GM23248 (cell line): ENCODE measurements at regions not wholly inside any gene's neighbourhood (a gene's known extent, or its start where the extent isn't known, plus 50 kb on each side); places are given as distances from the start of the nearest gene placed in this dataset.

ENCODE experiments used
- DNase-seq: peaks from one replicate; pipeline ENCODE4 v3.0.0-alpha.2; 2015
- H2AFZ ChIP-seq: fragments of 200-600 bp; sonication (generic); 2 replicates; pipeline ENCODE4 v1.6.1; 2016; ENCODE audit warnings: antibody characterized with exemption
- H3F3A ChIP-seq: fragments of 200-600 bp; sonication (generic); 2 replicates; pipeline ENCODE4 v1.6.1; 2016; ENCODE audit warnings: mild to moderate bottlenecking, antibody characterized with exemption, mixed run types; ENCODE audit not compliant: insufficient read depth
- H3K27ac ChIP-seq: fragments of 200-600 bp; sonication (generic); 2 replicates; pipeline ENCODE4 v1.5.1; 2016; ENCODE audit warnings: mild to moderate bottlenecking
- H3K27me3 ChIP-seq: fragments of 200-600 bp; sonication (generic); replicated peaks from 2 replicates; pipeline ENCODE4 v1.6.1; 2016; ENCODE audit warnings: mild to moderate bottlenecking; ENCODE audit not compliant: insufficient read depth
- H3K36me3 ChIP-seq: fragments of 200-600 bp; sonication (generic); 2 replicates; pipeline ENCODE4 v1.6.1; 2016; ENCODE audit warnings: low read depth, mild to moderate bottlenecking
- H3K4me1 ChIP-seq: fragments of 200-600 bp; sonication (generic); 2 replicates; pipeline ENCODE4 v1.6.1; 2016; ENCODE audit warnings: mild to moderate bottlenecking; ENCODE audit not compliant: insufficient read depth
- H3K4me2 ChIP-seq: fragments of 200-600 bp; sonication (generic); one replicate; pipeline ENCODE4 v1.6.1; 2016; ENCODE audit warnings: mild to moderate bottlenecking; ENCODE audit not compliant: unreplicated experiment
- H3K4me3 ChIP-seq: fragments of 200-600 bp; sonication (generic); 2 replicates; pipeline ENCODE4 v1.5.1; 2016; ENCODE audit warnings: mild to moderate bottlenecking
- H3K79me2 ChIP-seq: fragments of 200-600 bp; sonication (generic); 2 replicates; pipeline ENCODE4 v1.6.1; 2016; ENCODE audit warnings: mild to moderate bottlenecking; ENCODE audit not compliant: insufficient read depth
- H3K9ac ChIP-seq: fragments of 200-600 bp; sonication (generic); 2 replicates; pipeline ENCODE4 v1.6.1; 2016; ENCODE audit warnings: mild to moderate bottlenecking
- H3K9me2 ChIP-seq: fragments of 200-600 bp; sonication (generic); 2 replicates; pipeline ENCODE4 v1.6.1; 2016; ENCODE audit warnings: mixed run types, mild to moderate bottlenecking, moderate library complexity; ENCODE audit not compliant: insufficient read depth
- H3K9me3 ChIP-seq: fragments of 200-600 bp; sonication (generic); one replicate; pipeline ENCODE4 v1.6.1; 2017; ENCODE audit warnings: low read depth
- H4K20me1 ChIP-seq: fragments of 200-600 bp; sonication (generic); 2 replicates; pipeline ENCODE4 v1.6.0; 2016; ENCODE audit not compliant: insufficient read depth
- EZH2 ChIP-seq: fragments of 200-600 bp; sonication (generic); IDR thresholded peaks from 2 replicates; pipeline ENCODE4 v1.6.1; 2018; ENCODE audit warnings: antibody characterized with exemption, mild to moderate bottlenecking; ENCODE audit not compliant: insufficient read depth, poor library complexity, severe bottlenecking
- EZH2phosphoT487 ChIP-seq: fragments of 200-600 bp; sonication (generic); IDR thresholded peaks from 2 replicates; pipeline ENCODE4 v1.6.1; 2018; ENCODE audit warnings: antibody characterized with exemption, moderate library complexity, mild to moderate bottlenecking, low read depth; ENCODE audit not compliant: insufficient read depth
- WGBS, 2 experiments: methylation state at CpG; one replicate each; pipeline ENCODE4 v1.1.6; 2015 to 2017; ENCODE audit warnings: low lambda C conversion rate in 2 of 2, low coverage in 1 of 2; ENCODE audit errors: missing lambda C conversion rate in 2 of 2; 5-methylcytosine and 5-hydroxymethylcytosine counted together
- in situ Hi-C: fragments of 300-500 bp; cut with MboI; formaldehyde crosslinking; loops from 2 replicates; pipeline ENCODE4 v1.15.0; 2020

DNA sequence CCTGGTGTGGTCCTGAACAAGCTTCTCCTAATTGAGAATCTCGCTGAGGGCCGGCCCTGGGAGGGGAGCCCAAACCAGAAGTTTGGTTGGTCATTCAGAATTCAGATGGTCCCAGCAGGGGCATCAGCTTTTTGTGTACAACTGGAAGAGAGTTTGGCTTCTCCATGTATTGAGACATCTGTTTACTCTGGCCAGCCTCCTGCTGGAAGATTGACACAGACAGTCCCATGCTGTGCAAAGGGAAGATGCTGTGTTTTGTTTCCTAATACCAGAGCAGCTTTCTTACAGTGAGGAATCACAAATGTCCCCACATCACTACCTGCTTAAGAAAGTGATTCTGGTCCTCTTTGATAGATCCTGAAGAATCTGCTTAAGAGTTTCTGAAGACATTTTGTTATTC, 97.8 kb downstream of the PLEKHG1 start:
- H3K36me3 ChIP-seq: no peaks in the 10 kb centered on the region
- no peak for DNase-seq
- WGBS, 2 experiments: 0 to 12% methylated on average over 2 of the region's 2 CpGs
- H3K4me1 ChIP-seq: no peaks in the 10 kb centered on the region
- H4K20me1 ChIP-seq: no peaks in the 10 kb centered on the region
- H3K9ac ChIP-seq: no peak overlapping the region
- no peak overlapping the region for H3K27ac ChIP-seq
- H3K9me3 ChIP-seq: no peaks in the 10 kb centered on the region
- no peaks in the 10 kb centered on the region for H3K27me3 ChIP-seq
- H3F3A ChIP-seq: no peaks in the 10 kb centered on the region
- no peaks in the 10 kb centered on the region for H3K9me2 ChIP-seq
- no peak overlapping the region for H3K4me3 ChIP-seq
- no peak overlapping the region for H2AFZ ChIP-seq
- H3K4me2 ChIP-seq: no peak overlapping the region
- in situ Hi-C loops: no loop called here
- TF ChIP-seq EZH2phosphoT487 (no peak), EZH2 (no peak)
- no peaks in the 10 kb centered on the region for H3K79me2 ChIP-seq

DNA sequence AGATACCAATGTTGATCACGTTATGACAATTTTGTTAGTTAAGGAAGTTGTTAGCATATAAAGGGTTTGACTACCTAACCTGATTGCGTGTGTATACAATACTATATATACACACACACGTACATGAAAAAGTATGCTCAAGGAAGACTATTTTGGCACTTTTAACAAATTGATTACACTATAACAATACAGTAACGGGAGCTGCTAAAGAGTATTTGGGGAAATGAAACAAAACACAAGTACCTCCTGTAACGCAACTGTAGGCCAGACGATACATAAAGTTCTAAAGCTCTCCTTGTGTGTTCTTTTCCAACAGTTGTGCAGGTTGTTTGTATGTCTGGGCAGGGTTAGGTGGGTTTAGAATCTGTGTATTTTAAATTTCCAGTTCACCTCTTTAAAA, 98.7 kb downstream of the PLEKHG1 start:
- Histone ChIP-seq H3F3A (no peaks in the 10 kb centered on the region), H3K4me1 (no peaks in the 10 kb centered on the region), H3K9me2 (no peaks in the 10 kb centered on the region), H3K4me2 (no peak overlapping the region), H3K27ac (no peak overlapping the region), H2AFZ (no peak overlapping the region), H3K36me3 (no peaks in the 10 kb centered on the region), H3K9me3 (no peaks in the 10 kb centered on the region), H3K9ac (no peak overlapping the region), H3K27me3 (no peaks in the 10 kb centered on the region), H3K4me3 (no peak overlapping the region), H3K79me2 (no peaks in the 10 kb centered on the region), H4K20me1 (no peaks in the 10 kb centered on the region)
- TF ChIP-seq EZH2phosphoT487 (no peak), EZH2 (no peak)
- DNase-seq: no peak
- in situ Hi-C loops: no loop called here
- 85 to 87% methylated on average over 6 of the region's 6 CpGs for WGBS, 2 experiments

GRCh38 chr6:150702675-150703074, 103.0 kb downstream of the PLEKHG1 start:
- Histone ChIP-seq H3K4me3 (no peak overlapping the region), H4K20me1 (no peaks in the 10 kb centered on the region), H2AFZ (no peak overlapping the region), H3K36me3 (no peaks in the 10 kb centered on the region), H3K27ac (no peak overlapping the region), H3K9ac (no peak overlapping the region), H3K79me2 (no peaks in the 10 kb centered on the region), H3K9me2 (no peaks in the 10 kb centered on the region), H3K27me3 (no peaks in the 10 kb centered on the region; the same call in 1 of the 2 replicates), H3F3A (no peaks in the 10 kb centered on the region), H3K4me1 (no peaks in the 10 kb centered on the region), H3K4me2 (no peak overlapping the region), H3K9me3 (no peaks in the 10 kb centered on the region)
- TF ChIP-seq EZH2 (no peak), EZH2phosphoT487 (no peak)
- in situ Hi-C loops: no loop called here
- WGBS, 2 experiments: 58 to 64% methylated on average over 6 of the region's 6 CpGs
- no peak for DNase-seq

DNA sequence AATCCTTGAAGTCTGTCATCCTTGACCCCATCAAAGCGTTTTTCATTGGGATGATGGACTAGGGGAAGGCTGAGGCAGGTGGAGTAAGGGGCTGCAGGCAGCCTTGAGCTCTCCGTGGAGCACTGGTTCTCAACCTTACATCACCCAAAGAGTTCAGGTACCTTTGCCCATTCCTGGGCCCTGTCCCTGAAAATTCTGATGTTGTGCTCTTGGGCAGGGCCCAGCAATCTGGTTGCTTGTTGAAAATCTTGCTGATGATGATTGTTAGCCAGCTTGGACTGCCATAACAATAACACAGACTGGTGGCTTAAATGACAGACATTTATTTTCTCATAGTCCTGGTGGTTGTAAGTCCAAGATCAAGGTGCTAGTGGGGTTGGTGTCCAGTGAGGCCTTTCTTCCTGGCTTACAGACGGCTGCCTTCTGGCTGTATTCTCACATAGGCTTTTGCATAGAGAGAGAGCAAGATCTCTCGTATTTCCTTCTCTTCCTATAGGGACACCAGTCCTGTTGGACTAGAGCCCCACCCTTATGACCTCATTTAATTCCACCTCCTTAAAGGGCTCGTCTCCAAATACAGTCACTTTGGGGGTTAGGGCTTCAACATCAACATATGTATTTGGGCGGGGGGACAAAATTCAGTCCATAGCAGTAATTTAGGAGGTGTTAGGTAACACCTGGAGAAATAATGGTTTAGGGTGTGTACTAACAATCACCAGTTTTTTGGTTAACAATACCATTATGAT, 104.9 kb downstream of the PLEKHG1 start:
- H3K9ac ChIP-seq: no peak overlapping the region
- no peaks in the 10 kb centered on the region; the same call in 1 of the 2 replicates for H3K27me3 ChIP-seq
- in situ Hi-C loops: no loop called here
- H3K27ac ChIP-seq: no peak overlapping the region
- 61 to 65% methylated on average over 6 of the region's 6 CpGs for WGBS, 2 experiments
- H3K36me3 ChIP-seq: no peaks in the 10 kb centered on the region
- TF ChIP-seq EZH2phosphoT487 (no peak), EZH2 (no peak)
- no peaks in the 10 kb centered on the region for H4K20me1 ChIP-seq
- no peaks in the 10 kb centered on the region for H3K4me1 ChIP-seq
- no peak overlapping the region for H2AFZ ChIP-seq
- H3K9me2 ChIP-seq: no peaks in the 10 kb centered on the region
- H3K4me2 ChIP-seq: no peak overlapping the region
- no peak overlapping the region for H3K4me3 ChIP-seq
- H3K79me2 ChIP-seq: no peaks in the 10 kb centered on the region
- H3K9me3 ChIP-seq: no peaks in the 10 kb centered on the region
- DNase-seq: no peak
- H3F3A ChIP-seq: no peaks in the 10 kb centered on the region
